Endometrial microvascular endothelial cells (primary cell): ENCODE measurements at regions not wholly inside any gene's neighbourhood (a gene's known extent, or its start where the extent isn't known, plus 50 kb on each side); places are given as distances from the start of the nearest gene placed in this dataset.

Experiments
- in situ Hi-C: cut with HindIII; loops from 2 replicates; pipeline ENCODE4 v1.10.0; 2017; ENCODE audit warnings: low sequenced_read_pairs, low pct_unique_long_range_greater_than_20kb; ENCODE audit errors: inconsistent ontology term

- in situ Hi-C loops, result no loop called here
Measured at GRCh38 chr22:27493796-27494195, 307.8 kb downstream of the MN1 start.

GRCh38 chr22:27494785-27495184, 306.8 kb downstream of the MN1 start:
- in situ Hi-C loops, result no loop called here

GRCh38 chr22:27495325-27495724, 306.2 kb downstream of the MN1 start:
- in situ Hi-C loops, result no loop called here

- in situ Hi-C loops, result no loop called here
Measured at GRCh38 chr22:27499121-27499520, 302.4 kb downstream of the MN1 start.

- in situ Hi-C loops, result no loop called here
Measured at GRCh38 chr22:27501191-27501936, 300.2 kb downstream of the MN1 start.

- in situ Hi-C loops, result no loop called here
Measured at GRCh38 chr22:27502327-27502726, 299.2 kb downstream of the MN1 start.

- in situ Hi-C loops, result no loop called here
Measured at GRCh38 chr22:27504360-27505253, 296.9 kb downstream of the MN1 start.

- in situ Hi-C loops, result no loop called here
Measured at GRCh38 chr22:27507111-27507611, 294.4 kb downstream of the MN1 start.

- in situ Hi-C loops, result no loop called here
Measured at GRCh38 chr22:27507935-27508526, 293.5 kb downstream of the MN1 start.

GRCh38 chr22:27509132-27509920, 292.2 kb downstream of the MN1 start:
- in situ Hi-C loops, result no loop called here

- in situ Hi-C loops, result no loop called here
Measured at GRCh38 chr22:27510024-27510423, 291.5 kb downstream of the MN1 start.

GRCh38 chr22:27512283-27512761, 289.2 kb downstream of the MN1 start:
- in situ Hi-C loops, result no loop called here

GRCh38 chr22:27513021-27513420, 288.5 kb downstream of the MN1 start:
- in situ Hi-C loops, result no loop called here

- in situ Hi-C loops, result no loop called here
Measured at GRCh38 chr22:27514601-27515523, 286.7 kb downstream of the MN1 start.

GRCh38 chr22:27517361-27518155, 284.0 kb downstream of the MN1 start:
- in situ Hi-C loops, result no loop called here

- in situ Hi-C loops, result no loop called here
Measured at GRCh38 chr22:27518531-27519340, 282.8 kb downstream of the MN1 start.
